HAP-1 (cell line): ENCODE measurements at regions not wholly inside any gene's neighbourhood (a gene's known extent, or its start where the extent isn't known, plus 50 kb on each side); places are given as distances from the start of the nearest gene placed in this dataset.
A peak's percentile ranks its signal among the peaks of the same experiment; 100 is the strongest.

Experiments
- DNase-seq, 2 experiments: peaks; one replicate each; pipeline ENCODE4 v3.0.0-alpha.2; 2016 to 2020; ENCODE audit warnings: low spot score in 2 of 2
- H3K27me3 ChIP-seq: fragments of 250-450 bp; sonication (Bioruptor Pico); 2 replicates; pipeline ENCODE4 v1.5.1; 2020; ENCODE audit warnings: low read depth, mild to moderate bottlenecking, moderate library complexity
- H3K36me3 ChIP-seq: fragments of 250-450 bp; sonication (Bioruptor Pico); replicated peaks from 2 replicates; pipeline ENCODE4 v1.5.1; 2020; ENCODE audit warnings: mild to moderate bottlenecking
- H3K4me1 ChIP-seq: fragments of 250-450 bp; sonication (Bioruptor Pico); 2 replicates; pipeline ENCODE4 v1.5.1; 2020; ENCODE audit warnings: mild to moderate bottlenecking
- H3K4me3 ChIP-seq: fragments of 250-450 bp; sonication (Bioruptor Pico); 2 replicates; pipeline ENCODE4 v1.5.1; 2020; ENCODE audit warnings: mild to moderate bottlenecking, moderate library complexity
- H3K9me3 ChIP-seq: fragments of 250-450 bp; sonication (Bioruptor Pico); 2 replicates; pipeline ENCODE4 v1.5.1; 2020; ENCODE audit warnings: mild to moderate bottlenecking, moderate library complexity
- in situ Hi-C: fragments of 300-500 bp; cut with MboI; formaldehyde crosslinking; loops from 3 replicates; pipeline ENCODE4 v1.14.3; 2020; ENCODE audit warnings: low sequenced_read_pairs, inconsistent platforms, mixed read lengths

DNA sequence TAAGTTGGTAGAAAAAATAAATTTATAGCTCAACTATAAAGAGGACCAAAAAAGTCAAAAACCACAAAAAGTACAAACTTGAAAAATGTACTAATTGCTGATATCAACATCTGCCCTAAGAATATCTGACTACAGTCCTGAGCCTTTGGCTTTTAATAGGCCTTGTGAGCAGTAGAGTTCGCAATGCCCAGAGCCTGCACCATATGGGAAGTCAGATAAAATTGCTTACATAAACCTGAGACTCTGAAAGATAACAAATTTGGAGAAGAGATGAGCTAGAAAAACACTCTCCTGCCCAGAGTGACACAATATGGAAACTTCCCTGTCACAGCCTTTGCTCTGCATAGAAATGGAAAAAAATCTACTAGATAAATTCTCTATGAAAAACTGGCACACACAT, 368.0 kb upstream of the GRIN3A start:
- Histone ChIP-seq H3K36me3 (no peaks in the 10 kb centered on the region), H3K9me3 (no peaks in the 10 kb centered on the region), H3K27me3 (no peaks in the 10 kb centered on the region), H3K4me3 (no peak overlapping the region), H3K4me1 (peaks cover 9% of the 10 kb centered on the region)
- in situ Hi-C loops = no loop called here
- no peak for DNase-seq

DNA sequence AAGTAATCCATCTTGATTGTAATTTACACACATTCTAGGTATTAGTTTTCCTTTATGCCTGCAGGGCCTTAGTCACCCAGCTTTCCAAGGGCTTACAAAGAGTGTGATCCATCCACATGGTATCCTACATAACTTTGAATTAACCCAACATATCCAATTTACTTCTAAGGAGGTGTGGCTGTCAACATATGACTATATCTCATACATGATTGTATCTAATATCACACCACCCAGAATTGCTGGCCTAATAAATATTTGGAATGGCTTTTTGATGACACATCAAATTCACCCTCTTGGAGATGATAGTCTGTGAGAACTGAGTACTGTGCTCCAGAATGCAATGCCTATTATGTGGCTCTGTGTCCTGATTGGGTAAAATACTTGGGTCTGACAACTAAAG, 363.3 kb upstream of the GRIN3A start:
- no peak overlapping the region for H3K4me3 ChIP-seq
- no peak for DNase-seq
- in situ Hi-C loops = no loop called here
- peaks cover 9% of the 10 kb centered on the region for H3K4me1 ChIP-seq
- no peaks in the 10 kb centered on the region for H3K36me3 ChIP-seq
- H3K27me3 ChIP-seq = no peaks in the 10 kb centered on the region
- H3K9me3 ChIP-seq = no peaks in the 10 kb centered on the region

DNA sequence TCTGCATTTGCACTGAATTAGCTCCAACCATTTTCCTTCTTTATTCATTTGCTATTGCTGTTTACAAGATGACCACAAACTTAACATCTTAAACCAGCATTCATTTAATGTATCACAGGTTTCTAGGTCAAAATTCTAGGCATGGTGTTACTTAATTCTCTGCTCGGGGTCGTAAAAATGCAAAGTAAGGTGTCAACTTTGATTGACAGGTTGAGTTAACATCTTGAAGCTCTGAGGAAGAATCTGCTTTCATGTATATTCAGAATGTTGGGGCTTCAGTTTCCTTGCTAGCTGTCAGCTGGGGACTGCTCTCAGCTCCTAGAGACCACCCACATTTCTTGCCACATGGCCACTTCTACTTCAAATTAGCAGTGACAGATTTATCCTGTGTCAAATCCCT, 348.7 kb upstream of the GRIN3A start:
- no peaks in the 10 kb centered on the region; the same call in 1 of the 2 replicates for H3K4me1 ChIP-seq
- no peaks in the 10 kb centered on the region for H3K27me3 ChIP-seq
- H3K9me3 ChIP-seq = no peaks in the 10 kb centered on the region
- no peak overlapping the region for H3K4me3 ChIP-seq
- no peaks in the 10 kb centered on the region for H3K36me3 ChIP-seq
- in situ Hi-C loops = no loop called here
- no peak for DNase-seq

DNA sequence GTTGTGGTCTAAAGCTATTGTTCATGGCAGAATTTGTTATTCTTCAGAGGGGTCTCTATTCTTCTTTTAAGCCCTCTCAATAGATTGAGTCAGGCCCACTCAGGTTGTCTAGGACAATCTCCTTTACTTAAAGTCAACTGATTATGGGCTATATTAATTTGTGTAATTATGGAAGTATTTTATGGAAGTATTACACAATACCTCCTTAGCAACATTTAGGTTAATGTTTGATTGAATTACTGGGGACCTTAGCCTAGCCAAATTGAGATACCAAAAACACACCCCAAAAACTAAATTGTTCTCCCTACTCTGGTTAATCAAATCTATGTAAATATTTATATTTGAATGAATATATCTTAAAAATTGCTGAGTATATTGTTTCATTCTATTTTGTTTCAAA, 347.1 kb upstream of the GRIN3A start:
- Histone ChIP-seq H3K9me3 (no peaks in the 10 kb centered on the region), H3K4me3 (no peak overlapping the region), H3K27me3 (no peaks in the 10 kb centered on the region), H3K36me3 (no peaks in the 10 kb centered on the region), H3K4me1 (no peaks in the 10 kb centered on the region; the same call in 1 of the 2 replicates)
- no peak for DNase-seq
- in situ Hi-C loops = no loop called here

DNA sequence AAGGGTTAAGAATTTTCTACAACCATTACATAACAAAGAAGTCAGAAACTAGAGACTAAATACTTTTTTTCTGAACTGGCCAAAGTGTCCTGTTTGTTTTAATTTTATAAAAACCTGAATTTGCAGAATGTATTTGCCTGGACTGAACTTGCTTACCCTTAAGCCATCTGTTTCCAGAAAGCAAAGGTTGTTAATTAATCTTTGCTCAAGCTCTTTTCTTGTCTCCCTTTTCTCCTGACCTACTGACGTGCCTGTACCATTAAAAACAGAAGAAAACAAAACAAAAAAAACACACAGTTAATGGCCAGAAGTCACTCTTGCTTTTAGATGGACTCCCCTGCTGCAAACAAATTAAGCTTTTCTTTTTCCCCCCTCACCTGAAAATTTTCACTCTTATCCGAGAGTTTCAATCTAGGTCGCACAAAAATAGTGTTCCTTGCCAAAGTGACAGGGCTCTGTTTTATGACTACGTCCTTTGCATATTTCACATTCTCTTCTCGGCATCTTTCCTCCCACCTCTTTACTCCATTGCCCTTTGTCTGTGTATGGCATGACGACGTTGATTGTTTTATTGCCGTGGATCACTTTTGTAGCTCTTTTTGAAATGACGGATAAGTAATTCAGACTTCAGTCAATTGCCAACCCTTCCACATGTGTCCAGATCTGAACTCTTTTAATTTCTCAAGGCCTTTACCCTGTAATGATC, 333.8 kb upstream of the GRIN3A start:
- DNase-seq = peak; percentile 23 to 53
- in situ Hi-C loops = no loop called here

DNA sequence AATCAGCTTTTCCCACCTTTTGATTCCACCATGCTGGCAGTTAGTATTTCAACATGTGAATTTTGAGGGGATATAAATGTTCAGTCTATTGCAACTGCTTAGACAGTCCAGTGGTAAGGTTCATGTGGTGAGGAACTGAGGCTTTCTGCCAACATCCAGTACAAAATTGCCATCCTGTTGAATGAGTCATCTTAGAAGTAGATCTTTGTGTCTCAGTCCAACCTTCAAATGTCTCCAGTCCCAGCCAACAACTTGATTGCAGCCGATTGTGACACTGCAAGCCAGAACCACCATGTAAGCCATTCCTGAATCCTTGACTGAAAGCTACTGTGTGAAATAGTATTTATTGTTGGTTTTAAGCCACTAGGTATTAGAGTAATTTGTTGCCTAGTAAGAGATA, 331.5 kb upstream of the GRIN3A start:
- DNase-seq = no peak
- Histone ChIP-seq H3K27me3 (no peaks in the 10 kb centered on the region), H3K36me3 (no peaks in the 10 kb centered on the region)

More for the DNA sequence above, 333.8 kb upstream of the GRIN3A start:
- no peak overlapping the region; the same call in 1 of the 2 replicates for H3K4me3 ChIP-seq
- H3K9me3 ChIP-seq = no peaks in the 10 kb centered on the region
- no peaks in the 10 kb centered on the region for H3K27me3 ChIP-seq
- no peaks in the 10 kb centered on the region for H3K36me3 ChIP-seq
- H3K4me1 ChIP-seq = peaks cover 7% of the 10 kb centered on the region

DNA sequence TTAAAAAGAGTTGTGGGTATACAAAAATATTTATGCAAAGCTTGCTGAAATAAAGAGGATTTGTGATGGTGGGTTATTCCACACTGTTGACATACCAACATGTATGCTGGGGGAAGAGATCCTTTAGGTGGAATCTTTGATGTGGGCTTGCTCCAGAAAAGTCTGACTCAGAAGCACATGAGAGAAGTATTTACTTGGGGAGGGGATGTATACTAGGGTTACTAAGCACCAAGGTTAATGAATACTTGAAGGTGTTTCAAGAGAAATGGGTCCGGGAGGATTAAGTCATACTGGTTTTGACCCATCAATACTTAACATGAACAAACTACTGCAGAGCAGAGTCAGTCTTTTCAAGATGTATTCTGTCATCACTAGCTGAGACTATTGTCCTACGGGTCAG, 316.4 kb upstream of the GRIN3A start:
- Histone ChIP-seq H3K4me1 (no peaks in the 10 kb centered on the region), H3K4me3 (no peak overlapping the region), H3K36me3 (no peaks in the 10 kb centered on the region), H3K9me3 (no peaks in the 10 kb centered on the region), H3K27me3 (no peaks in the 10 kb centered on the region)
- DNase-seq = no peak
- in situ Hi-C loops = no loop called here

More for the DNA sequence above, 331.5 kb upstream of the GRIN3A start:
- Histone ChIP-seq H3K4me1 (peaks cover 7% of the 10 kb centered on the region), H3K4me3 (no peak overlapping the region), H3K9me3 (no peaks in the 10 kb centered on the region)
- in situ Hi-C loops = no loop called here

DNA sequence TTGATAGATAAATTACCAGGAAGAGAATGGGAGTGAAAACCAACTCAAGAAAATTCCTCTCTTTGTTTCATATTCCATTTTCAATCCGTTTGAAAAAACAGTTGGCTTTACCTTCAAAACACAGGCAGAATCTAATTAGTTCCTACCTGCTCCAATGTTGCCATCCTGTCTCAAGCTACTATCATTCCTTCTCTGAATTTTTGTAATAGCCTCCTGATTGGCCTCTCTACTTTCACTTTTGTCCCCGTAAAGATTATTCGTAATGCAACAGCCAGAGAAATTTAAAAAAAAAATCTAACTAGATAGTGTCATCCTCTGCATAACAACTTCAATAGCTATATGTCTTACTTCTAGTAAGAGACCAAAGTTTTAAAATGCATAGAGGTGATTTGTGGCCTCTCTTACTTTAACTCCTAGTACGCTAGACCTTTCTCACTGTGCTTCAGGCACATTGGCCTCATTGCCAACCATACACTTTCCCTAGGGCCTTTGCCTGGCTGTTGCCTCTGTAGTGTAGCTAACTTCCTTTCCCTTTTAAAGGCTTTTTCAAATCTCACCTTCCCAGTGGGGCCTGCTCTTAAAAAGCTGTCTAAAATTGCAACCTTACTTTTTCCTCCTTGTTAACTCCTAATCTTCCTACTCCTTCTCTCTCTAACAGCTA, 311.3 kb upstream of the GRIN3A start:
- Histone ChIP-seq H3K9me3 (no peaks in the 10 kb centered on the region), H3K4me1 (no peaks in the 10 kb centered on the region), H3K27me3 (no peaks in the 10 kb centered on the region), H3K4me3 (no peak overlapping the region), H3K36me3 (no peaks in the 10 kb centered on the region)
- DNase-seq = no peak
- in situ Hi-C loops = no loop called here

DNA sequence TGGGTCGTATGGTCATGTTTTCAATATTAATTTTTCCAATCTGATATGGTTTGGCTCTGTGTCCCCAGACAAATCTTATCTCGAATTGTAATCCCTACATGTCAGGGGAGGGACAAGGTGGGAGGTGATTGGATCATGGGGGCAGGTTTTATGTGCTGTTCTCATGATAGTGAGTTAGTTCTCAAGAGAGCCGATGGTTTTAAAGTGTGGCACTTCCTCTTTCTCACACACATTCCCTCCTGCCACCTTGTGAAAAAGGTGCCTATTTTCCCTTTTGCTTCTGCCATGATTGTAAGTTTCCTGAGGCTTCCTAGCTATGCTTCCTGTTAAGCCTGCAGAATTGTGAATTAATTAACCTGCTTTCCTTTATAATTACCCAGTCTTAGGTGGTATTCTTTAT, 309.1 kb upstream of the GRIN3A start:
- in situ Hi-C loops = no loop called here

DNA sequence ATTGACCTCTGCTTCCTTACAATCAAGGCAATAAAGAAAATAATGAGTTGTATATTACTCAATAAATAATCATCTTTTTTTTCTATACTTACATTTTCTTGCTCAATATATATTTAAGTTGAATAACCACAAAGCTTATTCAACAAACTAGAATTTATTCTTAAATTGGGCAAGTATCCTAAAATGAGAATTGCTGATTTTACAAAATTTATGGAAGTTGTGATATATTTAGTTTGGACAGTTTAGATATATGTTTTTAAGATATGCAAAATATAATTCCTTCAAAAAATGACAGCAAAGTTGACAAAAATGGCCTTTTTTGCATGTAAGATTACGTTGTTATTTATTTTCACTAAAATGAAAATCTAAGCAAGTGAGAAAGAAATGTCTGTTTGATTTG, 305.7 kb upstream of the GRIN3A start:
- H3K27me3 ChIP-seq = no peaks in the 10 kb centered on the region
- no peak overlapping the region for H3K4me3 ChIP-seq
- DNase-seq = no peak
- H3K9me3 ChIP-seq = no peaks in the 10 kb centered on the region
- no peaks in the 10 kb centered on the region for H3K36me3 ChIP-seq
- H3K4me1 ChIP-seq = no peaks in the 10 kb centered on the region
- in situ Hi-C loops = no loop called here

More for the DNA sequence above, 309.1 kb upstream of the GRIN3A start:
- Histone ChIP-seq H3K4me1 (no peaks in the 10 kb centered on the region), H3K27me3 (no peaks in the 10 kb centered on the region), H3K36me3 (no peaks in the 10 kb centered on the region), H3K4me3 (no peak overlapping the region), H3K9me3 (no peaks in the 10 kb centered on the region)
- no peak for DNase-seq

DNA sequence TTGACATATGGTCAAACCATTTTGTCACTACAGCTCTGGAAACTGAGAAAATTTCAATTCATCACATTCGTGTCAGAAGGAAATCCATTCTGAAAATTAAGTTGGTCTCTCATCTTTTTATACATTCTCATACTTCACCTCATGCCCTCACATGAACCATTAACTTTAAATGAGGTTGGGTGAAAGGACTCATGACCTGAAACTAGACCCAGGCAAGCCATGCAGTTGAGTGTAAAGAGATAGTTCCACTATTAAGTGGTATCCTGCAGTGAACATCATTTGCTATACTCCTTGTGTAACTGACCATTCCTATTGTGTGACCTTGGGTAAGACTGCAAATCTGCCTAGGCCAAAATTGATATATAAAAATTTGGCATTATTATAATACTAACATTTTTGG, 299.6 kb upstream of the GRIN3A start:
- no peak overlapping the region for H3K4me3 ChIP-seq
- H3K27me3 ChIP-seq = no peaks in the 10 kb centered on the region
- no peaks in the 10 kb centered on the region for H3K36me3 ChIP-seq
- H3K9me3 ChIP-seq = no peaks in the 10 kb centered on the region
- no peak for DNase-seq
- no peaks in the 10 kb centered on the region for H3K4me1 ChIP-seq
- in situ Hi-C loops = no loop called here

DNA sequence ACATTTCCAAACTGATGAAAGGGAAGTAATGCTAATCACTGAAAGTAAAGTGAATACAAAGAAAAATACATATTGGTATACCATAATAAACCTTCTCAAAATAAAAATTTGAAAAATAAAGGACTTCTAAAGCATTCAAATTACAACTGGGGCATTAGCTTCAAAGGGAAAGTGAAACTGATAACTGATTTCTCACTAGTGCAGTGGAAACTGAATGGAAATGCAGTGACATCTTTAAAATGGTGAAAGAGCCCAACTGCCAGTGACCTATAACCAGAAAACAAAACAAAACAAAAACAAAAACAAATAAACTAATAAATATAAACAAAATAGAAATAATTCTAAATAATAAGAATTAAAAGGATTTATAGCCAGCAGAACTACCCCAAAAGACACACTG, 297.5 kb upstream of the GRIN3A start:
- no peak for DNase-seq
- H3K4me3 ChIP-seq = no peak overlapping the region
- no peaks in the 10 kb centered on the region for H3K36me3 ChIP-seq
- H3K4me1 ChIP-seq = no peaks in the 10 kb centered on the region
- in situ Hi-C loops = no loop called here
- H3K9me3 ChIP-seq = no peaks in the 10 kb centered on the region
- no peaks in the 10 kb centered on the region for H3K27me3 ChIP-seq

DNA sequence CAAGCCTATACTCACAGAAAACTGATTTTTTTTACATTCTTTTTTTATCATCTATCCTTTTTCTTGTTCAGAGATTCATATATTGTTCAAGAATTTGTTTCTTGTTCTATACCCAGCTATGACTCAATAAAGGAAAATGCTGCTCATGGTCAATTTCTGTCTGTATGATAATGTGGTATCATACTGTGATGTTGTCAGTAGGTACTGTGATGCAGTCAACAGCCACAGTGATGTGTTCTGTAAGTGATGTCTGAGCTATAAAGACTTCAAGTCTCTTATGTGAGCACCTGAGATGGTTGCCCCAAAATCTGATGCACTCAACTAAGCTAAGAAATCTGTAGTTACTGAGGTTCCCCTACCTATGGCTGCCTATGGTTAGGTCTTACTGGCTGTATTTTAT, 294.2 kb upstream of the GRIN3A start:
- Histone ChIP-seq H3K9me3 (no peaks in the 10 kb centered on the region), H3K4me3 (no peak overlapping the region), H3K4me1 (no peaks in the 10 kb centered on the region), H3K27me3 (no peaks in the 10 kb centered on the region), H3K36me3 (no peaks in the 10 kb centered on the region)
- in situ Hi-C loops = no loop called here
- DNase-seq = no peak

DNA sequence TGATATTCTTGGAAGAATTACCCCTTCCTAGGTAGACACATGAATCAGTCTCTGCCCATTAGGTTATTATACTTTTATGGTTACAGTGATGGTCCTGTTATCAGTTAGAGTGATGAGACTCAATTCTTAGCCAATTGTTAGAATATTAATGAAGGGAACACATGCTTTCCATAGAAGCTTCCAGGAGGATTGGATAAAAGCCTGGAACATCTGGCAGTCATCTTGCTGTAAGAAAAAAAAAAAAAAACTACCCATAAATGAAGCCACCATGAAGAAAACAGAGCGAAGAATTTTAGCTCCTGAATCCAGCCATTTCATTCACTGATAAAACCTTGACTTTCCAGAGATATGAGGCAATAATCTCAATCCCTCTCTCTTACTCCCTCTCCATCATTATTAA, 262.5 kb upstream of the GRIN3A start:
- Histone ChIP-seq H3K9me3 (no peaks in the 10 kb centered on the region), H3K4me1 (peaks cover 3% of the 10 kb centered on the region; the same call in 1 of the 2 replicates), H3K36me3 (no peaks in the 10 kb centered on the region), H3K4me3 (no peak overlapping the region), H3K27me3 (no peaks in the 10 kb centered on the region)
- in situ Hi-C loops = no loop called here
- no peak for DNase-seq
